ENCODE measurements at regions not wholly inside any gene's neighbourhood (a gene's known extent, or its start where the extent isn't known, plus 50 kb on each side); places are given as distances from the start of the nearest gene placed in this dataset.

DNA sequence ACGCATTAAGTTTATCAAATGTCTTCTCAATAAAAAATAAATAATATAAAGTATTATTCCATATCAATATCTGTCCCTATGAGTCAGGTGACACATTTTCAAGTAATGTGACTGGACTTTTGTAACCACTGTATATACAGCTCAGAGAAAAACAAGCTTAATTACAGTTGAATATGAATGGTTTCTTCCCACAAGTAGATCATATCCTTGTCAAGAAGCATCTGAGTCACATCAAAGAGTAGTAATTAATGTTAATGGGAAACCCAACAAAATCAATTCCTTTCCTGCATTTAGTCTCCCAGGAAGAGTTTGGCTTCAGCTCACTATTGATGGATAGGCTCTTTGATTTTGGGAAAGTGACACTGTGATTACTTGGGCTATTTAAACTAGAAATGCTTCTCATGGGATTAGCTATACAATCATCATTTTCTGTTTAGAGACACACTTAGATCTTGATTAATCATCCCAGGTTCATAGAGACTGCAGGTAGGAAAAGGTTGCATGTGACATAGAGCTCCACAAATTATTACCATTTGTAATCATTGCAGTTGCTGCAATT lies 292.9 kb downstream of the GABRG2 start:
- Mint-ChIP-seq H3K9me3 (peaks cover 2 to 3% of the 10 kb centered on the region in 2 donors), H3K36me3 (ENCODE audit: insufficient read depth in 2 of 2) (no peaks in the 10 kb centered on the region), H3K27me3 (ENCODE audit: low read depth) (no peaks in the 10 kb centered on the region), H3K4me3 (no peak overlapping the region), H3K27ac (no peak overlapping the region), H3K4me1 (ENCODE audit: low read depth) (no peaks in the 10 kb centered on the region)
- ATAC-seq (replicated peaks in 1 of 2) (no peak), DNase-seq (no peak)

- DNase-seq (no peak), ATAC-seq (replicated peaks in 1 of 2) (no peak)
- Mint-ChIP-seq H3K36me3 (ENCODE audit: insufficient read depth in 2 of 2) (peaks cover 1 to 2% of the 10 kb centered on the region in 2 donors), H3K27me3 (ENCODE audit: low read depth) (no peaks in the 10 kb centered on the region), H3K27ac (no peak overlapping the region), H3K9me3 (peaks cover 14% of the 10 kb centered on the region in 2 donors), H3K4me1 (ENCODE audit: low read depth) (no peaks in the 10 kb centered on the region), H3K4me3 (no peak overlapping the region)
These were observed 304.7 kb downstream of the GABRG2 start for GRCh38 chr5:162372256-162372655.

DNA sequence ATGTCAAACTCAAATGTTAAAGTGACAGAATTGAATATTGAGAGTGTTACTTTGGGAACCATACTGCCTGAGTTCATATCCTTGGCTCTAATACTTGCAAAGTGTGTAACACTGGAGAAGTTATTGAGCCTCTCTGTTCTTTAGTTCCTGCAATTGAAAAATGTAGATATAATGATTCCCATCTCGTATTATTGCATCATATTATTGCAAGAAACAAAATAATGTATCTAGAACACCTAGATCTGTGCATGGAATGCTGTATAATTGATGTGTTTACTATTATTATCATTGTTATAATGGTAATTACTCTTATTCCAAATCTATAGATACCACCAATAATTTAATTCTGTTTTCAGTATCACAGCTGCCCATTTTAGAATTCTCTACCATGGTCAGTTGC lies 310.3 kb downstream of the GABRG2 start:
- Mint-ChIP-seq H3K27ac (no peak overlapping the region), H3K9me3 (peaks cover 3 to 7% of the 10 kb centered on the region in 2 donors), H3K36me3 (ENCODE audit: insufficient read depth in 2 of 2) (no peaks in the 10 kb centered on the region), H3K4me1 (ENCODE audit: low read depth) (no peaks in the 10 kb centered on the region), H3K4me3 (no peak overlapping the region), H3K27me3 (ENCODE audit: low read depth) (no peaks in the 10 kb centered on the region)
- ATAC-seq (replicated peaks in 1 of 2): no peak
- no peak for DNase-seq

- no peaks in the 10 kb centered on the region for H3K4me1 Mint-ChIP-seq (ENCODE audit: low read depth)
- no peak for DNase-seq
These were observed 315.3 kb downstream of the GABRG2 start for GRCh38 chr5:162382839-162383238.

GRCh38 chr5:162384225-162384624 lies 316.7 kb downstream of the GABRG2 start:
- Mint-ChIP-seq H3K4me3 (no peak overlapping the region), H3K27ac (no peak overlapping the region), H3K9me3 (peaks cover 9 to 13% of the 10 kb centered on the region in 2 donors), H3K4me1 (ENCODE audit: low read depth) (no peaks in the 10 kb centered on the region), H3K27me3 (ENCODE audit: low read depth) (no peaks in the 10 kb centered on the region), H3K36me3 (ENCODE audit: insufficient read depth in 2 of 2) (peaks cover 0 to 1% of the 10 kb centered on the region in 2 donors)
- ATAC-seq (replicated peaks in 1 of 2): no peak
- no peak for DNase-seq

More at GRCh38 chr5:162382839-162383238, 315.3 kb downstream of the GABRG2 start:
- Mint-ChIP-seq H3K27ac (no peak overlapping the region), H3K36me3 (ENCODE audit: insufficient read depth in 2 of 2) (peaks cover 0 to 1% of the 10 kb centered on the region in 2 donors), H3K9me3 (peaks cover 5 to 12% of the 10 kb centered on the region in 2 donors), H3K4me3 (no peak overlapping the region), H3K27me3 (ENCODE audit: low read depth) (no peaks in the 10 kb centered on the region)
- no peak for ATAC-seq (replicated peaks in 1 of 2)

- H3K9me3 Mint-ChIP-seq: peaks cover 6 to 12% of the 10 kb centered on the region in 2 donors
- H3K4me3 Mint-ChIP-seq: no peak overlapping the region
- no peaks in the 10 kb centered on the region for H3K4me1 Mint-ChIP-seq (ENCODE audit: low read depth)
- DNase-seq (no peak), ATAC-seq (replicated peaks in 1 of 2) (no peak)
- no peak overlapping the region for H3K27ac Mint-ChIP-seq
- no peaks in the 10 kb centered on the region for H3K36me3 Mint-ChIP-seq (ENCODE audit: insufficient read depth in 2 of 2)
- H3K27me3 Mint-ChIP-seq (ENCODE audit: low read depth): no peaks in the 10 kb centered on the region
These were observed 324.3 kb downstream of the GABRG2 start for GRCh38 chr5:162391833-162392232.

GRCh38 chr5:162392336-162392735 lies 324.8 kb downstream of the GABRG2 start:
- ATAC-seq (replicated peaks in 1 of 2) (no peak), DNase-seq (no peak)
- Mint-ChIP-seq H3K9me3 (peaks cover 7 to 10% of the 10 kb centered on the region in 2 donors), H3K4me3 (no peak overlapping the region), H3K27ac (no peak overlapping the region), H3K36me3 (ENCODE audit: insufficient read depth in 2 of 2) (no peaks in the 10 kb centered on the region), H3K27me3 (ENCODE audit: low read depth) (no peaks in the 10 kb centered on the region), H3K4me1 (ENCODE audit: low read depth) (no peaks in the 10 kb centered on the region)

DNA sequence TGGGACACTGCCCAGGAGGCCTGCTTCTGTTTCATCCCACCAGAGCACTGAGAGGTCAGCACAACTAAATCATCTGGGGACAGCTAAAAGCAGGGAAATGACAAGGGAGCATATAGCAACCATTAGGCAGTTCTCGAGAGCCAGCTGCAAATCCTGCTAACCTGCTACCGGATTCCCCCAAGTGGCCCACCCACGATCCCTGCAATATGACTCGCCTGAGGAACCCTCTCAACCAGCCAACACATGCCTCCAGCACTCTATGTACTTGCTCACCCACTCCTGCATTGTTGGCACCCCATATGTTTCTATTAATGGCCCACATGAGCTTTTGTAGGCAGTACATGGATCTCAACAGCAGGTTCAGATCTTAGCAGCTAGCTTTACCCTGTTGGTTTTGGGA lies 326.0 kb downstream of the GABRG2 start:
- no peak overlapping the region for H3K27ac Mint-ChIP-seq
- no peaks in the 10 kb centered on the region for H3K27me3 Mint-ChIP-seq (ENCODE audit: low read depth)
- DNase-seq (no peak), ATAC-seq (replicated peaks in 1 of 2) (no peak)
- no peaks in the 10 kb centered on the region for H3K36me3 Mint-ChIP-seq (ENCODE audit: insufficient read depth in 2 of 2)
- no peaks in the 10 kb centered on the region for H3K4me1 Mint-ChIP-seq (ENCODE audit: low read depth)
- peaks cover 7 to 8% of the 10 kb centered on the region in 2 donors for H3K9me3 Mint-ChIP-seq
- H3K4me3 Mint-ChIP-seq: no peak overlapping the region

- H3K36me3 Mint-ChIP-seq (ENCODE audit: insufficient read depth in 2 of 2): no peaks in the 10 kb centered on the region
- no peak overlapping the region for H3K27ac Mint-ChIP-seq
- H3K27me3 Mint-ChIP-seq (ENCODE audit: low read depth): no peaks in the 10 kb centered on the region
- no peaks in the 10 kb centered on the region for H3K4me1 Mint-ChIP-seq (ENCODE audit: low read depth)
- no peak overlapping the region for H3K4me3 Mint-ChIP-seq
- no peak for DNase-seq
- ATAC-seq (replicated peaks in 1 of 2): no peak
- peaks cover 6 to 10% of the 10 kb centered on the region in 2 donors for H3K9me3 Mint-ChIP-seq
These were observed 340.0 kb downstream of the GABRG2 start for GRCh38 chr5:162407614-162408013.

DNA sequence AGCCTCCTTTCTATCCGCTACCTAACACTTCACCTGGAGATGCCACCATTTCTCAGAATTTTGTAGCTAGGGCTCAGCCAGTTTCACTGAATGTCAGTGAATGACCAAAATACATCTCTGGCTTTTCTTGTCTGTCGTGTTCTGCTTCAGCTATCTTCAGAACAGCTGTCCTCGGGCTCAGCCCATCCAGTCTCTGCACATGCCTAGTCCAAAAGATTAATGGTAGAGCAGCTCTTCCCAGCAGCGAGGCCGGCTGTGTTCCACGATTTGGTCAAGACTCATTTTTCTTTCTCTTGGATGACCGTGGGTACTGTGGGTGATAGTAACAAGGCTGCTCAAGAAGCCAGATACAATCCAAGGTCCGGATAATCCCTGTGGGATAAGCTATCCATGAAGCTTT lies 342.8 kb downstream of the GABRG2 start:
- no peaks in the 10 kb centered on the region for H3K36me3 Mint-ChIP-seq (ENCODE audit: insufficient read depth in 2 of 2)
- H3K27me3 Mint-ChIP-seq (ENCODE audit: low read depth): no peaks in the 10 kb centered on the region
- no peak overlapping the region for H3K4me3 Mint-ChIP-seq
- DNase-seq (no peak), ATAC-seq (replicated peaks in 1 of 2) (no peak)
- H3K4me1 Mint-ChIP-seq (ENCODE audit: low read depth): no peaks in the 10 kb centered on the region
- peaks cover 7% of the 10 kb centered on the region in 2 donors for H3K9me3 Mint-ChIP-seq
- no peak overlapping the region for H3K27ac Mint-ChIP-seq

- DNase-seq (no peak), ATAC-seq (replicated peaks in 1 of 2) (no peak)
- no peaks in the 10 kb centered on the region for H3K36me3 Mint-ChIP-seq (ENCODE audit: insufficient read depth in 2 of 2)
- H3K4me1 Mint-ChIP-seq (ENCODE audit: low read depth): no peaks in the 10 kb centered on the region
- H3K9me3 Mint-ChIP-seq: peaks cover 6 to 8% of the 10 kb centered on the region in 2 donors
- no peak overlapping the region for H3K27ac Mint-ChIP-seq
- H3K27me3 Mint-ChIP-seq (ENCODE audit: low read depth): no peaks in the 10 kb centered on the region
- H3K4me3 Mint-ChIP-seq: no peak overlapping the region
These were observed 361.6 kb downstream of the GABRG2 start for GRCh38 chr5:162429142-162429541.

GRCh38 chr5:162434281-162434680 lies 366.7 kb downstream of the GABRG2 start:
- Mint-ChIP-seq H3K36me3 (ENCODE audit: insufficient read depth in 2 of 2) (no peaks in the 10 kb centered on the region), H3K4me1 (ENCODE audit: low read depth) (no peaks in the 10 kb centered on the region), H3K4me3 (no peak overlapping the region), H3K27ac (no peak overlapping the region), H3K27me3 (ENCODE audit: low read depth) (no peaks in the 10 kb centered on the region), H3K9me3 (peaks cover 2 to 3% of the 10 kb centered on the region in 2 donors)
- ATAC-seq (replicated peaks in 1 of 2) (no peak), DNase-seq (no peak)

- H3K36me3 Mint-ChIP-seq (ENCODE audit: insufficient read depth in 2 of 2): peaks cover 0 to 1% of the 10 kb centered on the region in 2 donors
These were observed 368.5 kb downstream of the GABRG2 start for GRCh38 chr5:162436055-162436454.

GRCh38 chr5:162444129-162444762 lies 376.7 kb downstream of the GABRG2 start:
- no peak overlapping the region for H3K27ac Mint-ChIP-seq
- no peak overlapping the region for H3K4me3 Mint-ChIP-seq
- DNase-seq (no peak), ATAC-seq (replicated peaks in 1 of 2) (no peak)
- H3K9me3 Mint-ChIP-seq: peaks cover 3 to 8% of the 10 kb centered on the region in 2 donors
- H3K27me3 Mint-ChIP-seq (ENCODE audit: low read depth): no peaks in the 10 kb centered on the region
- peaks cover 0 to 1% of the 10 kb centered on the region in 2 donors for H3K36me3 Mint-ChIP-seq (ENCODE audit: insufficient read depth in 2 of 2)
- no peaks in the 10 kb centered on the region for H3K4me1 Mint-ChIP-seq (ENCODE audit: low read depth)

More at GRCh38 chr5:162436055-162436454, 368.5 kb downstream of the GABRG2 start:
- Mint-ChIP-seq H3K9me3 (peaks cover 4 to 5% of the 10 kb centered on the region in 2 donors), H3K4me1 (ENCODE audit: low read depth) (no peaks in the 10 kb centered on the region), H3K4me3 (no peak overlapping the region), H3K27me3 (ENCODE audit: low read depth) (no peaks in the 10 kb centered on the region), H3K27ac (no peak overlapping the region)
- DNase-seq: no peak
- no peak for ATAC-seq (replicated peaks in 1 of 2)

Measured in activated T-cell treated with anti-CD3 and anti-CD28 coated beads, Interleukin-2, amount 50 U/mL, for 72 hours (primary cell).